IMR-90 (cell line): ENCODE measurements at regions not wholly inside any gene's neighbourhood (a gene's known extent, or its start where the extent isn't known, plus 50 kb on each side); places are given as distances from the start of the nearest gene placed in this dataset.

Experiments used
- ATAC-seq: fragments of 200-7000 bp; cut with Tn5 transposase; 2 replicates; pipeline ENCODE4 v1.9.1; 2020; ENCODE audit warnings: low read depth, mild to moderate bottlenecking, moderate library complexity
- BruUV-seq: library from RNA; stranded (reverse); fragments of 400-500 nt; replicated peaks from 2 replicates; lab custom pipeline; 2021; lab: Mats Ljungman, UMichigan
- CTCF ChIA-PET: fragments of 300-600 bp; formaldehyde crosslinking; extraction: SDS; loops from one replicate; lab custom pipeline; 2021; ENCODE audit warnings: antibody characterized with exemption; lab: Yijun Ruan, JAX
- POLR2A ChIA-PET: fragments of 300-600 bp; sonication (Branson Sonifier 250); formaldehyde crosslinking; loops from one replicate; lab custom pipeline; 2022; ENCODE audit warnings: antibody characterized with exemption; ENCODE audit not compliant: unreplicated experiment; lab: Charles Lee
- DNase-seq: peaks from one replicate; pipeline ENCODE4 v3.0.0; 2013
- H2AFZ ChIP-seq: replicated peaks from 2 replicates; pipeline ENCODE3; 2013; ENCODE audit warnings: low read length, mild to moderate bottlenecking; ENCODE audit not compliant: poor library complexity
- H2AK5ac ChIP-seq: 2 replicates; pipeline ENCODE4 v1.6.1; 2013; ENCODE audit warnings: low read depth, low read length, inconsistent platforms
- H2AK9ac ChIP-seq: replicated peaks from 2 replicates; pipeline ENCODE3; 2013; ENCODE audit warnings: mild to moderate bottlenecking, low read depth, low read length, moderate library complexity; ENCODE audit not compliant: poor library complexity
- H2BK120ac ChIP-seq: 2 replicates; pipeline ENCODE4 v1.6.1; 2013; ENCODE audit warnings: low read depth, low read length, inconsistent platforms
- H2BK15ac ChIP-seq: 3 replicates; pipeline ENCODE4 v1.6.1; 2013; ENCODE audit warnings: low read depth, low read length, inconsistent platforms
- H2BK20ac ChIP-seq: 2 replicates; pipeline ENCODE4 v1.6.1; 2013; ENCODE audit warnings: low read depth, mild to moderate bottlenecking, inconsistent platforms, low read length, moderate library complexity
- H2BK5ac ChIP-seq: 2 replicates; pipeline ENCODE4 v1.6.1; 2013; ENCODE audit warnings: mild to moderate bottlenecking, low read depth, low read length, inconsistent platforms; ENCODE audit not compliant: poor library complexity, severe bottlenecking
- H3K14ac ChIP-seq: replicated peaks from 2 replicates; pipeline ENCODE4 v1.6.1; 2013; ENCODE audit warnings: low read depth, low read length, inconsistent platforms
- H3K18ac ChIP-seq: 2 replicates; pipeline ENCODE4 v1.6.1; 2013; ENCODE audit warnings: low read depth, low read length, control low read depth
- H3K23ac ChIP-seq: 2 replicates; pipeline ENCODE4 v1.6.1; 2013; ENCODE audit warnings: low read depth, low read length, inconsistent platforms
- H3K27ac ChIP-seq: 2 replicates; pipeline ENCODE4 v1.5.1; 2013; ENCODE audit warnings: mild to moderate bottlenecking, control low read depth, low read length; ENCODE audit not compliant: insufficient read depth
- H3K27me3 ChIP-seq: 2 replicates; pipeline ENCODE4 v1.6.1; 2013; ENCODE audit warnings: low read length; ENCODE audit not compliant: control insufficient read depth, insufficient read depth
- H3K36me3 ChIP-seq: 2 replicates; pipeline ENCODE4 v1.6.1; 2013; ENCODE audit warnings: low read length, mixed read lengths; ENCODE audit not compliant: control insufficient read depth, insufficient read depth
- H3K4ac ChIP-seq: 2 replicates; pipeline ENCODE4 v1.6.1; 2013; ENCODE audit warnings: low read depth, low read length, inconsistent platforms
- H3K4me1 ChIP-seq: 2 replicates; pipeline ENCODE4 v1.6.1; 2013; ENCODE audit warnings: low read length, mixed read lengths; ENCODE audit not compliant: control insufficient read depth, insufficient read depth
- H3K4me2 ChIP-seq: 2 replicates; pipeline ENCODE4 v1.6.1; 2013; ENCODE audit warnings: low read depth, mild to moderate bottlenecking, control low read depth, low read length, moderate library complexity
- H3K4me3 ChIP-seq: 2 replicates; pipeline ENCODE4 v1.5.1; 2013; ENCODE audit warnings: low read depth, mild to moderate bottlenecking, control low read depth, low read length, moderate library complexity; ENCODE audit not compliant: insufficient read depth
- H3K56ac ChIP-seq: 2 replicates; pipeline ENCODE4 v1.6.1; 2013; ENCODE audit warnings: low read length, inconsistent platforms; ENCODE audit not compliant: insufficient read depth; ENCODE audit errors: extremely low read depth
- H3K79me1 ChIP-seq, 2 experiments: 2 replicates each; pipeline ENCODE4 v1.6.1; 2013; ENCODE audit warnings: low read length in 2 of 2, inconsistent platforms in 1 of 2, low read depth in 1 of 2
- H3K9ac ChIP-seq: 2 replicates; pipeline ENCODE4 v1.6.1; 2013; ENCODE audit warnings: low read depth, low read length, control low read depth
- H3K9me1 ChIP-seq: 2 replicates; pipeline ENCODE4 v1.6.1; 2013; ENCODE audit warnings: low read length, inconsistent platforms; ENCODE audit not compliant: insufficient read depth
- H3K9me3 ChIP-seq: 2 replicates; pipeline ENCODE4 v1.6.1; 2013; ENCODE audit warnings: low read length; ENCODE audit not compliant: control insufficient read depth, insufficient read depth
- H4K20me1 ChIP-seq: 2 replicates; pipeline ENCODE4 v1.6.1; 2013; ENCODE audit warnings: low read length, inconsistent platforms; ENCODE audit not compliant: insufficient read depth
- H4K5ac ChIP-seq: 2 replicates; pipeline ENCODE4 v1.6.1; 2013; ENCODE audit warnings: mild to moderate bottlenecking, low read depth, low read length, control low read depth
- H4K8ac ChIP-seq, 2 experiments: 2 replicates each; pipeline ENCODE4 v1.6.1; 2013; ENCODE audit warnings: low read depth in 2 of 2, low read length in 2 of 2, control low read depth in 1 of 2, inconsistent platforms in 1 of 2
- H4K91ac ChIP-seq: 2 replicates; pipeline ENCODE4 v1.6.1; 2013; ENCODE audit warnings: low read depth, low read length, inconsistent platforms; ENCODE audit not compliant: insufficient read depth
- BHLHE40 ChIP-seq: fragments of 150-350 bp; IDR thresholded peaks from 2 replicates; pipeline ENCODE4 v1.6.1; 2016; ENCODE audit warnings: mild to moderate bottlenecking, low read depth, low read length
- CHD1 ChIP-seq: IDR thresholded peaks from 2 replicates; pipeline ENCODE4 v1.6.1; 2012; ENCODE audit warnings: low read depth, low read length, improper control_type of control experiment
- FOS ChIP-seq: fragments of 150-350 bp; IDR thresholded peaks from 2 replicates; pipeline ENCODE4 v1.6.1; 2016; ENCODE audit warnings: low read depth, low read length
- MAFK ChIP-seq: IDR thresholded peaks from 2 replicates; pipeline ENCODE4 v1.6.1; 2012; ENCODE audit warnings: low read depth, low read length, improper control_type of control experiment
- MAZ ChIP-seq: IDR thresholded peaks from 2 replicates; pipeline ENCODE4 v1.6.1; 2012; ENCODE audit warnings: low read depth, mild to moderate bottlenecking, low read length, improper control_type of control experiment, moderate library complexity, borderline replicate concordance
- MXI1 ChIP-seq: IDR thresholded peaks from 2 replicates; pipeline ENCODE4 v1.6.1; 2012; ENCODE audit warnings: low read depth, mild to moderate bottlenecking, low read length, moderate library complexity, borderline replicate concordance
- POLR2A ChIP-seq: IDR thresholded peaks from 2 replicates; pipeline ENCODE4 v1.6.1; 2012; ENCODE audit warnings: mild to moderate bottlenecking, low read depth, low read length
- RAD21 ChIP-seq: IDR thresholded peaks from 2 replicates; pipeline ENCODE4 v1.6.1; 2012; ENCODE audit warnings: low read length, improper control_type of control experiment
- RCOR1 ChIP-seq: IDR thresholded peaks from 2 replicates; pipeline ENCODE4 v1.6.1; 2012; ENCODE audit warnings: mild to moderate bottlenecking, low read length, improper control_type of control experiment; ENCODE audit not compliant: insufficient replicate concordance
- RFX5 ChIP-seq: IDR thresholded peaks from 2 replicates; pipeline ENCODE4 v1.8.0; 2012; ENCODE audit warnings: low read depth, mild to moderate bottlenecking, low read length, moderate library complexity
- SMC3 ChIP-seq: fragments of 150-350 bp; IDR thresholded peaks from 2 replicates; pipeline ENCODE4 v1.6.1; 2016; ENCODE audit warnings: low read depth, mild to moderate bottlenecking, antibody characterized with exemption, low read length, moderate library complexity
- WGBS, 2 experiments: methylation state at CpG; one replicate each; pipeline versions ENCODE4 v1.1.5 to v1.1.7; 2013; ENCODE audit warnings: missing lambda C conversion rate in 2 of 2; ENCODE audit not compliant: insufficient read length in 1 of 2; ENCODE audit errors: extremely low coverage in 2 of 2; 5-methylcytosine and 5-hydroxymethylcytosine counted together
- dilution Hi-C: fragments of 300-500 bp; cut with HindIII; formaldehyde crosslinking; loops from one replicate; pipeline ENCODE4 v1.14.3; 2018; ENCODE audit warnings: low sequenced_read_pairs; ENCODE audit not compliant: unreplicated experiment
- in situ Hi-C: fragments of 300-500 bp; cut with MboI; formaldehyde crosslinking; loops from 3 replicates; pipeline ENCODE4 v1.14.3; 2019; ENCODE audit warnings: low sequenced_read_pairs, inconsistent platforms, mixed read lengths
- intact Hi-C: fragments of 100-400 bp; cut with micrococcal nuclease; formaldehyde crosslinking; loops from 2 replicates; pipeline ENCODE4 v1.10.0; 2022
- TF ChIP-seq, protein P1 (sequence below): fragments of 150-350 bp; IDR thresholded peaks from 2 replicates; pipeline ENCODE4 v1.6.1; 2017; ENCODE audit warnings: mild to moderate bottlenecking, antibody characterized with exemption, low read length, low read depth
- TF ChIP-seq, protein P2 (sequence below): fragments of 150-350 bp; IDR thresholded peaks from 2 replicates; pipeline ENCODE4 v1.6.1; 2016; ENCODE audit warnings: low read depth, mild to moderate bottlenecking, low read length, moderate library complexity, borderline replicate concordance
- TF ChIP-seq, protein P3 (sequence below): conservative IDR thresholded peaks from 2 replicates; pipeline ENCODE4 v1.5.1; 2012; ENCODE audit warnings: mild to moderate bottlenecking, low read depth, low read length, improper control_type of control experiment

DNA sequence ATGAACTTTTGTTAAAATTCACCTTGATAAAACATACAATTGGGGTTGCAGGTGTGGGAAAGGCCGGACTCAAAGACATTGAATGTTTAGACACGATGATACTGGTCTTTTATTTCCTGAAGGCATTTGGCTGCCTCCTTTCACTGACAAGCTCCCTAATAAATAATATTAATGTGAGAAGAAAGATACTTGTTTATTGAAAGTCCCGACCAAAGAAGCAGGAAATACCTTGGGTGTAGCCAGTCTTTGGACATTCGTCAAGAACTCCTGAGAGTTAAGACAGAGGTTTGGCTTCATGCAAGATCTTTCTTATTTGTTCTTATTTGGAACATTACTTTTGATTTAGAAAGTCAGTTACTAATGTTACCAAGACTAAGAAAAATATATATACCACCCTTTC lies 1133.8 kb upstream of the SEL1L start:
- ChIA-PET POLR2A (no interaction called here), CTCF (no interaction called here)
- TF ChIP-seq RFX5 = no peak
- no peak for TF ChIP-seq MAZ
- TF ChIP-seq MXI1 = no peak
- TF ChIP-seq BHLHE40 = no peak
- no peak for TF ChIP-seq POLR2A
- no peak for TF ChIP-seq FOS
- TF ChIP-seq, protein P1, sequence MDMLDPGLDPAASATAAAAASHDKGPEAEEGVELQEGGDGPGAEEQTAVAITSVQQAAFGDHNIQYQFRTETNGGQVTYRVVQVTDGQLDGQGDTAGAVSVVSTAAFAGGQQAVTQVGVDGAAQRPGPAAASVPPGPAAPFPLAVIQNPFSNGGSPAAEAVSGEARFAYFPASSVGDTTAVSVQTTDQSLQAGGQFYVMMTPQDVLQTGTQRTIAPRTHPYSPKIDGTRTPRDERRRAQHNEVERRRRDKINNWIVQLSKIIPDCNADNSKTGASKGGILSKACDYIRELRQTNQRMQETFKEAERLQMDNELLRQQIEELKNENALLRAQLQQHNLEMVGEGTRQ = no peak
- TF ChIP-seq MAFK = no peak
- TF ChIP-seq RAD21 = no peak
- TF ChIP-seq, protein P2, sequence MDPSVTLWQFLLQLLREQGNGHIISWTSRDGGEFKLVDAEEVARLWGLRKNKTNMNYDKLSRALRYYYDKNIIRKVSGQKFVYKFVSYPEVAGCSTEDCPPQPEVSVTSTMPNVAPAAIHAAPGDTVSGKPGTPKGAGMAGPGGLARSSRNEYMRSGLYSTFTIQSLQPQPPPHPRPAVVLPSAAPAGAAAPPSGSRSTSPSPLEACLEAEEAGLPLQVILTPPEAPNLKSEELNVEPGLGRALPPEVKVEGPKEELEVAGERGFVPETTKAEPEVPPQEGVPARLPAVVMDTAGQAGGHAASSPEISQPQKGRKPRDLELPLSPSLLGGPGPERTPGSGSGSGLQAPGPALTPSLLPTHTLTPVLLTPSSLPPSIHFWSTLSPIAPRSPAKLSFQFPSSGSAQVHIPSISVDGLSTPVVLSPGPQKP = no peak
- TF ChIP-seq SMC3 = no peak
- TF ChIP-seq CHD1 = no peak
- no peak for TF ChIP-seq RCOR1
- TF ChIP-seq, protein P3, sequence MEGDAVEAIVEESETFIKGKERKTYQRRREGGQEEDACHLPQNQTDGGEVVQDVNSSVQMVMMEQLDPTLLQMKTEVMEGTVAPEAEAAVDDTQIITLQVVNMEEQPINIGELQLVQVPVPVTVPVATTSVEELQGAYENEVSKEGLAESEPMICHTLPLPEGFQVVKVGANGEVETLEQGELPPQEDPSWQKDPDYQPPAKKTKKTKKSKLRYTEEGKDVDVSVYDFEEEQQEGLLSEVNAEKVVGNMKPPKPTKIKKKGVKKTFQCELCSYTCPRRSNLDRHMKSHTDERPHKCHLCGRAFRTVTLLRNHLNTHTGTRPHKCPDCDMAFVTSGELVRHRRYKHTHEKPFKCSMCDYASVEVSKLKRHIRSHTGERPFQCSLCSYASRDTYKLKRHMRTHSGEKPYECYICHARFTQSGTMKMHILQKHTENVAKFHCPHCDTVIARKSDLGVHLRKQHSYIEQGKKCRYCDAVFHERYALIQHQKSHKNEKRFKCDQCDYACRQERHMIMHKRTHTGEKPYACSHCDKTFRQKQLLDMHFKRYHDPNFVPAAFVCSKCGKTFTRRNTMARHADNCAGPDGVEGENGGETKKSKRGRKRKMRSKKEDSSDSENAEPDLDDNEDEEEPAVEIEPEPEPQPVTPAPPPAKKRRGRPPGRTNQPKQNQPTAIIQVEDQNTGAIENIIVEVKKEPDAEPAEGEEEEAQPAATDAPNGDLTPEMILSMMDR = no peak
- dilution Hi-C loops = no loop called here
- no peak overlapping the region for H3K4ac ChIP-seq
- no peak overlapping the region for H3K4me2 ChIP-seq
- no peak overlapping the region for H3K14ac ChIP-seq
- no peak overlapping the region for H4K5ac ChIP-seq
- H3K18ac ChIP-seq = no peak overlapping the region
- H4K8ac ChIP-seq = no peak overlapping the region
- DNase-seq (no peak), ATAC-seq (no peak)
- H2BK15ac ChIP-seq = no peak overlapping the region
- intact Hi-C loops = no loop called here
- H4K91ac ChIP-seq = no peak overlapping the region
- no peak overlapping the region for H3K56ac ChIP-seq
- H2BK5ac ChIP-seq = no peak overlapping the region
- H3K79me1 ChIP-seq = no peaks in the 10 kb centered on the region
- no peak overlapping the region for H3K23ac ChIP-seq
- no CpG with 5 or more reads among the region's 4 CpGs for WGBS, 2 experiments
- no peaks in the 10 kb centered on the region for H4K20me1 ChIP-seq
- no peaks in the 10 kb centered on the region for H3K27me3 ChIP-seq
- no peaks in the 10 kb centered on the region for H3K9me1 ChIP-seq
- in situ Hi-C loops = no loop called here
- no peak overlapping the region for H2AK9ac ChIP-seq
- no peak overlapping the region for H2BK120ac ChIP-seq
- peaks cover 4% of the 10 kb centered on the region for H3K9me3 ChIP-seq
- no peaks in the 10 kb centered on the region for H3K4me1 ChIP-seq
- H2AFZ ChIP-seq = no peak overlapping the region
- H2AK5ac ChIP-seq = no peak overlapping the region
- H3K27ac ChIP-seq = no peak overlapping the region
- H2BK20ac ChIP-seq = no peak overlapping the region
- BruUV-seq = no TSS peak
- H3K36me3 ChIP-seq = no peaks in the 10 kb centered on the region
- no peak overlapping the region for H3K4me3 ChIP-seq
- no peak overlapping the region for H3K9ac ChIP-seq
